IMR-90 (cell line): ENCODE measurements at regions not wholly inside any gene's neighbourhood (a gene's known extent, or its start where the extent isn't known, plus 50 kb on each side); places are given as distances from the start of the nearest gene placed in this dataset.

Source experiments
- BHLHE40 ChIP-seq: fragments of 150-350 bp; IDR thresholded peaks from 2 replicates; pipeline ENCODE4 v1.6.1; 2016; ENCODE audit warnings: mild to moderate bottlenecking, low read depth, low read length
- CEBPB ChIP-seq: IDR thresholded peaks from 2 replicates; pipeline ENCODE4 v1.6.1; 2012; ENCODE audit warnings: low read depth, low read length, improper control_type of control experiment
- CHD1 ChIP-seq: IDR thresholded peaks from 2 replicates; pipeline ENCODE4 v1.6.1; 2012; ENCODE audit warnings: low read depth, low read length, improper control_type of control experiment
- CTCF ChIP-seq: conservative IDR thresholded peaks from 2 replicates; pipeline ENCODE4 v1.5.1; 2012; ENCODE audit warnings: mild to moderate bottlenecking, low read depth, low read length, improper control_type of control experiment
- FOS ChIP-seq: fragments of 150-350 bp; IDR thresholded peaks from 2 replicates; pipeline ENCODE4 v1.6.1; 2016; ENCODE audit warnings: low read depth, low read length
- MAFK ChIP-seq: IDR thresholded peaks from 2 replicates; pipeline ENCODE4 v1.6.1; 2012; ENCODE audit warnings: low read depth, low read length, improper control_type of control experiment
- MAZ ChIP-seq: IDR thresholded peaks from 2 replicates; pipeline ENCODE4 v1.6.1; 2012; ENCODE audit warnings: low read depth, mild to moderate bottlenecking, low read length, improper control_type of control experiment, moderate library complexity, borderline replicate concordance
- POLR2A ChIP-seq: IDR thresholded peaks from 2 replicates; pipeline ENCODE4 v1.6.1; 2012; ENCODE audit warnings: mild to moderate bottlenecking, low read depth, low read length
- RAD21 ChIP-seq: IDR thresholded peaks from 2 replicates; pipeline ENCODE4 v1.6.1; 2012; ENCODE audit warnings: low read length, improper control_type of control experiment
- RCOR1 ChIP-seq: IDR thresholded peaks from 2 replicates; pipeline ENCODE4 v1.6.1; 2012; ENCODE audit warnings: mild to moderate bottlenecking, low read length, improper control_type of control experiment; ENCODE audit not compliant: insufficient replicate concordance
- RFX5 ChIP-seq: IDR thresholded peaks from 2 replicates; pipeline ENCODE4 v1.8.0; 2012; ENCODE audit warnings: low read depth, mild to moderate bottlenecking, low read length, moderate library complexity
- SMC3 ChIP-seq: fragments of 150-350 bp; IDR thresholded peaks from 2 replicates; pipeline ENCODE4 v1.6.1; 2016; ENCODE audit warnings: low read depth, mild to moderate bottlenecking, antibody characterized with exemption, low read length, moderate library complexity
- USF2 ChIP-seq: fragments of 150-350 bp; IDR thresholded peaks from 2 replicates; pipeline ENCODE4 v1.6.1; 2017; ENCODE audit warnings: mild to moderate bottlenecking, antibody characterized with exemption, low read length, low read depth

GRCh38 chr2:14301331-14301730 lies 331.2 kb upstream of the LRATD1 start:
- TF ChIP-seq SMC3 (no peak), CTCF (no peak), CEBPB (no peak), USF2 (no peak), POLR2A (no peak), CHD1 (no peak), RFX5 (no peak), RAD21 (no peak), RCOR1 (no peak), MAZ (no peak), FOS (no peak), MAFK (no peak), BHLHE40 (no peak)
